Activated T-helper 17 cell treated with anti-CD3 and anti-CD28 coated beads, Interleukin-2, amount 50 U/mL, for 72 hours (primary cell): ENCODE measurements at regions not wholly inside any gene's neighbourhood (a gene's known extent, or its start where the extent isn't known, plus 50 kb on each side); places are given as distances from the start of the nearest gene placed in this dataset.

ENCODE experiments used
- ATAC-seq: fragments of 150-1000 bp; cut with Tn5 transposase; replicated peaks from 2 replicates; pipeline ENCODE4 v1.10.0; 2021; ENCODE audit warnings: mild to moderate bottlenecking, moderate library complexity
- H3K27ac Mint-ChIP-seq: one replicate; pipeline ENCODE4 v1.8.0; 2022; ENCODE audit warnings: mixed read lengths
- H3K27me3 Mint-ChIP-seq: one replicate; pipeline ENCODE4 v1.8.0; 2022; ENCODE audit warnings: mixed read lengths
- H3K36me3 Mint-ChIP-seq: one replicate; pipeline ENCODE4 v1.8.0; 2022; ENCODE audit warnings: low read depth, mild to moderate bottlenecking, mixed read lengths
- H3K4me1 Mint-ChIP-seq: one replicate; pipeline ENCODE4 v1.8.0; 2022; ENCODE audit warnings: mixed read lengths
- H3K4me3 Mint-ChIP-seq: one replicate; pipeline ENCODE4 v1.8.0; 2022; ENCODE audit warnings: mild to moderate bottlenecking, mixed read lengths
- H3K9me3 Mint-ChIP-seq: one replicate; pipeline ENCODE4 v1.8.0; 2022; ENCODE audit warnings: mixed read lengths

DNA sequence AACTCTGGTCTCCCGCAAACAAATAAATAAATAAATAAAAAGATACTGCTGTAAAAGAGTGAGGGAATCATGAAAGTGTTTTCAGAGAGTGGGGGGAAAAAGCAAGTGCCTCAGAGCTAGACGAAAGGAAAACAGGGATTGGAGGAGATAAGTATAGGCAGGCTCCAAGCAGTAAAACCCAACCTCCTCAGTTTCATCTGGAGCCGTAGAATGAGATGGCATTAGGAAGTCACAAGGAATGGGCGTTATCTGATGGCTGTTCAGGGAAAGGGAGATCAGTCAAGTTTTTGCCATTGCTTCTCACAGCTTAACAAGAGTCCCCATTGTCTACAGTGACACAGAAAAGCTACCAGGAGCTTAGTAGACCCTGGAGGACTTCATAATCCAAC, 451.5 kb upstream of the PPP2R3A start:
- H3K9me3 Mint-ChIP-seq, result peaks cover 3% of the 10 kb centered on the region
- no peaks in the 10 kb centered on the region for H3K27me3 Mint-ChIP-seq
- no peak overlapping the region for H3K4me3 Mint-ChIP-seq
- no peak for ATAC-seq
- H3K27ac Mint-ChIP-seq, result no peak overlapping the region
- H3K36me3 Mint-ChIP-seq, result no peaks in the 10 kb centered on the region
- H3K4me1 Mint-ChIP-seq, result no peaks in the 10 kb centered on the region

DNA sequence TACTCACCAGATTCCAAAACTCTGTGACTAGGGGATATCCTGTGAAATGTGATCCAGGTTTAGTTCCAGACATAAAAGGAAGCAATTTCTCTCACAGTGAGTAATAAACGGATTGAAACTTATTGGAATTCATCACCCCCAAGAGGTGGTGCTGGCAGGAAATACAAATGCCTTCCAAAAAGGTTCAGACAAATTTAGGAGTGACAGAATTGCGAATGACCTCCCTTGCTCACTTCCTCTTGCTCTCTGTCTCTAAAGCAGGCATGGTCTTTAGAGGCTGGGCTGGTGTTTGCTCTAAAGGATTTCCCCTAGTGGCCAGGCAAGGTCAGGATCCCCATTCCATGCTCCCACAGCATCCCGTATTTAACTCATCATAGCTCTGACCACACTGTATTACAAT, 449.4 kb upstream of the PPP2R3A start:
- Mint-ChIP-seq H3K4me1 (no peaks in the 10 kb centered on the region), H3K36me3 (no peaks in the 10 kb centered on the region), H3K27me3 (peaks cover 7% of the 10 kb centered on the region), H3K9me3 (no peaks in the 10 kb centered on the region), H3K27ac (no peak overlapping the region), H3K4me3 (no peak overlapping the region)
- no peak for ATAC-seq

DNA sequence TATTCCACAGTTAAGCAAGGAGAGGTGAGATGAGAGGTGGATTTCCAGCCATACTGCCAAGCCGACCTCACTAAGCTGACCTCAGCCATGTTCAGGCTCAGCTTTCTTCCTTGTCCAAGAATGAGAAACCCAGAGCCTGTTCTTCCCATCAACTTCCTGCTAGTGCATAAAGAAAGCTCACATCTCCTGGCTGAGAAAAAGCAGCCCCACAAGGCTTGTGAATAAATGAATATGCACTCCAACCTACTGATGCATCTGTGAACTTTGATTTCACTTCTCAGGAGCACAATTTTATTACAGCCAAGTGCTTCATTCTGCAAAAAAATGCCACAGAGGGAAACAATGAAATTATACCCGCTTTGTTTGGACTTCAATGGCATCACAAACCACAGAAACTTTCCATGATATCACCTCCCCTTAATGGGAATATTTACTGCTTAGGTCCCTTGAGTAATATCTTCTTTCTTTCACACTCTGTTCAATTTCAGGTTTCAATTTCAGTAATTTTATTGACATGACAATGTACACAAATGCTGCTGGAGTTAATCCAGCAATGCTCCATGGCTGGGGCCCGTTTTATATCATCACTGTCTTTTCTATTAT, 437.0 kb upstream of the PPP2R3A start:
- Mint-ChIP-seq H3K27me3 (peaks cover 3% of the 10 kb centered on the region), H3K4me1 (no peaks in the 10 kb centered on the region), H3K27ac (no peak overlapping the region), H3K9me3 (peaks cover 7% of the 10 kb centered on the region), H3K36me3 (no peaks in the 10 kb centered on the region), H3K4me3 (no peak overlapping the region)
- ATAC-seq, result no peak

DNA sequence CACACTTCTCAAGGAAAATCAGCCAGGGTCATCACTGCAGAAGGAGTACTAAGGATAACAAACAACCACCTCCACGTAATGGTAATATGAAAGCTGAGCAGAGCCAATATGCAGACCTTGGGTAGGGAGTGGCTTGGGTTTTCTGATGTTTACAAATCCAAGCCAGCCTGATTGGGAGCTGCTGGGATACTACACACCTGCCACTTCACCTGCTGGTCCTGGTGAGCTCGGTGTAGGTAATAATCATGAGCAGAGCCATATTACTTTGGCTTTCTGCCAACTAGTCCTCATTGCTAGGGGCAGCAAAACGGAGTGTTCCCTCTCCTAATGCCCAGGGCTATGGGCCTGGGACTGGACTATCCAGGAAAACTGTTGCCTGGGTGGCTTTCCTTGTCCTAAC, 433.5 kb upstream of the PPP2R3A start:
- no peak overlapping the region for H3K4me3 Mint-ChIP-seq
- ATAC-seq, result no peak
- no peaks in the 10 kb centered on the region for H3K4me1 Mint-ChIP-seq
- no peak overlapping the region for H3K27ac Mint-ChIP-seq
- no peaks in the 10 kb centered on the region for H3K36me3 Mint-ChIP-seq
- peaks cover 17% of the 10 kb centered on the region for H3K9me3 Mint-ChIP-seq
- H3K27me3 Mint-ChIP-seq, result peaks cover 3% of the 10 kb centered on the region

DNA sequence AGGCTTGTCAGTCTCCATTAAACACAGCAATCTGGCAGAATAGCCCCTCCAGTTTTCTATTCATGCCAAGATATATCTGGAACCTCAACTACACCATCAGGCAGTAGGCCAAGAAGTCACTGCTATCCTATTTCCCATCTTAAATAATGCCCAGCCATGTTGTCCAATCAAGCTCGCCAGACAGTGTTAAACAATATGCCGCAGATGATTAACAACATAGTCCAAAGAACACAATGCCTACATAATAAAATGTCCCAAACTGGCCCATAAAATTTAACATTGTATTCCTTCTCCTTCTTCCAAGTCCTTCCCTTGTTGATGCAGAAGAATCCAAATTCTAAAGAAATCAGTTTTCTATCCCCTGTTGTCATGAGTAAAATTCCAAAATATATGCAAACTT, 427.4 kb upstream of the PPP2R3A start:
- no peak overlapping the region for H3K4me3 Mint-ChIP-seq
- H3K27ac Mint-ChIP-seq, result no peak overlapping the region
- H3K27me3 Mint-ChIP-seq, result no peaks in the 10 kb centered on the region
- H3K36me3 Mint-ChIP-seq, result no peaks in the 10 kb centered on the region
- H3K9me3 Mint-ChIP-seq, result peaks cover 10% of the 10 kb centered on the region
- no peaks in the 10 kb centered on the region for H3K4me1 Mint-ChIP-seq
- no peak for ATAC-seq

DNA sequence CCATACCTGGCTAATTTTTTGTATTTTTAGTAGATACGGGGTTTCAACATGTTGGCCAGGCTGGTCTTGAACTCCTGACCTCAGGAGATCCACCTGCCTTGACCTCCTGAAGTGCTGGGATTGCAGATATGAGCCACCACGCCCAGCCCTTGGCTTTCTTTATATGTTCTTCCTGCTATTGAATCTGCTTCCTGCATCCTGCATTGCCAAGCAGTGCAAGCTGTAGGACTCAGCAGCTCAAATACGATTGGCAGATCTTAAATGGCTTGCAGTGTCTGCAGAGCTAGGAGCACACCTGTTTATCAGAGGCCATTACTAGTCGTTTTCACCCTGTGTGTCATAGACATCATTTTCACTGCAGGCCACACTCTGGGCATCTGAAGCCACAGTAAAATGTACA, 426.2 kb upstream of the PPP2R3A start:
- no peaks in the 10 kb centered on the region for H3K36me3 Mint-ChIP-seq
- no peak overlapping the region for H3K27ac Mint-ChIP-seq
- H3K4me3 Mint-ChIP-seq, result no peak overlapping the region
- peaks cover 11% of the 10 kb centered on the region for H3K9me3 Mint-ChIP-seq
- H3K27me3 Mint-ChIP-seq, result no peaks in the 10 kb centered on the region
- no peak for ATAC-seq
- H3K4me1 Mint-ChIP-seq, result no peaks in the 10 kb centered on the region

DNA sequence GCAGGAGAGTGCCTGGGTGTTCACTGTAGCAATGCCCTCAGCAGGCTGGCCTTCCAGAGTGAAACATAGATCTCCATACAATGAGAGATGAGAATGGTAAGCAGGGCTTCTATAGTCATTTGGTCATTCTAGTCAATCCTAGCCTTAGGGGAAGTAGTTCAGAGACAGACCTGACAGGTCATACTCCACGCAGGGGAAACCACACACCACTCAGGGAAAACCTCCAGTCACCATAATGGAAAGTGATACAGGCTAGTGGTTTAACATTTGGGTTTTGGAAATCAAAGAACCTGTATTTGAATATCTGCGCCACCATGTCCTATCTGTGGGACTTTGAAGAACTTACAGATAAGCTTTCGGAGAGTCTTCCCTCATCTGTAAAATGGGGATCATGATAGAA, 425.7 kb upstream of the PPP2R3A start:
- ATAC-seq, result no peak
- peaks cover 8% of the 10 kb centered on the region for H3K9me3 Mint-ChIP-seq
- no peak overlapping the region for H3K27ac Mint-ChIP-seq
- H3K4me3 Mint-ChIP-seq, result no peak overlapping the region
- H3K36me3 Mint-ChIP-seq, result no peaks in the 10 kb centered on the region
- no peaks in the 10 kb centered on the region for H3K4me1 Mint-ChIP-seq
- H3K27me3 Mint-ChIP-seq, result no peaks in the 10 kb centered on the region

DNA sequence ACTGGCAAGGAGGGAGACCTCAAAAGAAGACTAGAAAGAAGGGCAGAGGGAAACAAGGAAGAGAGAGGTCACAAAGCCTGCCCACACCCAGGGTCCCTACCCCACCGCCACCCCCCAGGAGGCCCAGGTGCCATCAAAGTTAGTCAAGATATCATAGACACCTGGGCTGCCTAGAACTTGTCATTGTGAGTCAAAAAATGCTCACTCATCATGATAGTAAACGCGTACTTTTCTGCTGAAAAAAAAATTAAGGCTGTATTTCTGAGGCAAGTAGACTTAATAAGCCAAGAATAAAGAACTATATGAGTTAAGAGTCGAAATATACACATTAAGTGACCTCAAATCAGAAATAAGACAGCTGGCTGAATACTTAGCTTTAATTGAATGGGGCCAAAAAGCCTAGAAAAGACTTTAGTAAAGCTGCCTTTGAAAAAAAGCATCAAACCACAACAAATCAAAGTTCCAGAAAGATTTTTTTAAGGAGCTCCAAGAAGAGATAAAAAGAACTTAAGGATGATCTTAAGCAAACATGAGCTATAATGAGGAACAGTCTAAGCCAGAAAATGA, 415.5 kb upstream of the PPP2R3A start:
- H3K4me3 Mint-ChIP-seq, result no peak overlapping the region
- H3K27ac Mint-ChIP-seq, result no peak overlapping the region
- peaks cover 3% of the 10 kb centered on the region for H3K27me3 Mint-ChIP-seq
- H3K36me3 Mint-ChIP-seq, result no peaks in the 10 kb centered on the region
- H3K4me1 Mint-ChIP-seq, result no peaks in the 10 kb centered on the region
- ATAC-seq, result no peak
- H3K9me3 Mint-ChIP-seq, result no peaks in the 10 kb centered on the region

DNA sequence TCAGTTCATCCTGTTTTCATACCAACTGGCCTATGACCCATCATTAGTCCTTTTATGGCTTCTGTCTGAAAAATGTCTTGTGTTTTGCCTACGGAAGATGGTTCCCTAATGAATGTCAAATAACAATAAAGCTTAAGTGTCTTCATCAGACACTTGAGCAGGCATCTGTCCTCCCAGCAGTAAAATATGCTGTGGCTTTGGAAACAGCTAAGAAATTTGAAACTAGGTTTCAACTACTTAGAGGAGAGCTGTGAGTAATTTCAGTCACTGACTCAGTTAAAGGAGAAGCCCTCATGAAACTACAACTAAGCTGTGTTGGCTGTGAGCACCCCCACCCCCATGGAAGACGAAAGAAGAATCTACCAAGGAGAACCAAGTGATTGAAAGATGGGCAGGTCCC, 409.4 kb upstream of the PPP2R3A start:
- Mint-ChIP-seq H3K27ac (no peak overlapping the region), H3K4me1 (no peaks in the 10 kb centered on the region), H3K4me3 (no peak overlapping the region), H3K27me3 (no peaks in the 10 kb centered on the region), H3K9me3 (no peaks in the 10 kb centered on the region), H3K36me3 (no peaks in the 10 kb centered on the region)
- ATAC-seq, result no peak

DNA sequence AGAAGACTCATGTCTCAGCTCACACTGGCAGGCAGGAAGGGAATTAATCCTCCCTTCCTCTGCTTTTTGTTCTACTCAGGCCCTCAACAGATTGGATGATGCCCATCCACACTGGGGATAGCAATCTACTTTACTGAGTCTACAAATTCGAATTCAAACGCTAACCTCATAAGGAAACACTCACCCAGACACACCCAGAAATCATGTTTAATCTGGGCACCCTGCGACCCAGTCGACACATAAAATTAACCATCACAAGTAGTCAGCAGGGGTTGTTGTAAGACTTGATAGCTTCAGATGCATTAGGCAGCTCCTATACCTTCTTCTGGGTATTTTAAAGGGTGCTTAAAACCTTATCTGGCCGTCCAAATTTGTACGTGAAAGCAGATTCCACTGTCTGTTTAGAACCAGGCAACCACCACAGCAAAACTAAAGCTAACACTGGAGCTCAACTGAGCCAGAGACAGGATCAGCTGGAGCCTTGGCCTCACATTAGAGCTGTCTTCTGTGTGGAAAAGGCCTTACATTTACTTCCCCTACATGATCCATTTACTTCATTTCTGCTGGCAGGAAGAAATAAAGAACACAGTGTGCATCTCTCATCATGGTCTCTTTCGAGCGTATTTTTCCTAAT, 407.3 kb upstream of the PPP2R3A start:
- Mint-ChIP-seq H3K27me3 (no peaks in the 10 kb centered on the region), H3K27ac (no peak overlapping the region), H3K9me3 (no peaks in the 10 kb centered on the region), H3K4me3 (no peak overlapping the region), H3K36me3 (no peaks in the 10 kb centered on the region), H3K4me1 (no peaks in the 10 kb centered on the region)
- no peak for ATAC-seq

DNA sequence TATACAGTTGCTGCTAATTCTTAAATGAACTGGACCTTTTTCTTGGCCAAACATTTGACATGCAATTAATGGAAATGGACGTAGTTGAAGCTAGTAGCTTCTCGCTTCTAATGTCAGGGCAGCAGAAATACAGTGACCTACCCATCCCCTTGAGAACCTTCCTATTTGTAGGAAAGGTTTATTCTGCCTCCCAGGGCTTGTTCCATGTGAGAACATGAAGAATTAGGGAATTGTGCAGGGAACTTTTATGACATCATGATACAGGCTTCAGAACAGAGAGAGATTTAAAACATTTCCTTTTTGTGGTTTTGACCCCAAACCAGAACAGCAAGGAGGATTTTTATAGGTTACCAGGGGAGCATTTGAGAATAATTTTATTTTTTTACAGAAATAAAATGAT, 406.6 kb upstream of the PPP2R3A start:
- no peaks in the 10 kb centered on the region for H3K9me3 Mint-ChIP-seq
- no peaks in the 10 kb centered on the region for H3K4me1 Mint-ChIP-seq
- no peak overlapping the region for H3K27ac Mint-ChIP-seq
- no peaks in the 10 kb centered on the region for H3K27me3 Mint-ChIP-seq
- no peak for ATAC-seq
- H3K4me3 Mint-ChIP-seq, result no peak overlapping the region
- no peaks in the 10 kb centered on the region for H3K36me3 Mint-ChIP-seq

DNA sequence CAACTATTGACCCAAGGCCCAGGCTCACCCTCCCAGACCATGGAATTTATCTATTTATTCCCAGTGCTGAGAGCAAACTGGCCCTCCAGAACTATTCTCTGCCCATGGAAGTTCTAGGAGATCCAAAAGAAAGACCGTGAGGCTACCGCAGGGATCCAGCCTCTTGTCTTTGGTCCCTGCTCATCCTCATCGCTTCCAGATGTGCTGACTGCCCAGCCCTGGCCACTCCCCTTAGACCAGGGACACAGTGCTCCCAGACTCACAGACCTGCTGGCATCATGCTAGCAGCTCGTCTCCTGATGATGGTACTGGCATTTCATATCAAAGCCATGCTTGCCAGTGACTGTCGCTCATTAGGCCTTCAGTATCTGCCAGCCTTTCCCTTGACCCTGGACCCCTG, 405.7 kb upstream of the PPP2R3A start:
- no peak for ATAC-seq
- H3K4me3 Mint-ChIP-seq, result no peak overlapping the region
- H3K36me3 Mint-ChIP-seq, result no peaks in the 10 kb centered on the region
- no peaks in the 10 kb centered on the region for H3K27me3 Mint-ChIP-seq
- no peaks in the 10 kb centered on the region for H3K9me3 Mint-ChIP-seq
- H3K4me1 Mint-ChIP-seq, result no peaks in the 10 kb centered on the region
- no peak overlapping the region for H3K27ac Mint-ChIP-seq

DNA sequence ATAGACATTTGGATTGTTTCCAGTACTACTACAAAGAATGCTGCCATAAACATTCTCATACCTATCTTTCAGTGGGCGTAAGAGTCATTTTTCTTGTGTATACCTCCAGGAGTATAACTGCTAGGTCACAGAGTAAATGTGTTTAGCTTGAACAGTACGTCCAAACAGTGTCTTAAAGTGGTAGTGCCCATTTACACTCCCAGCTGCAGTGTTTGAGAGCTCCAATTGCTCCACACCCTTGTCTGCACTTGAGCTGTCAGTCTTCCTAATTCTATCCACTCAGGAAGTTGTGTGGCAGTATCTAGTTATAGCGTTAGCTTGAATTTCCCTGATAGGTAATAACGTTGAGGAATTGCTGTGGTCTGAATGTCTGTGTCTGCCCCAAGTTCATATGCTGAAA, 404.7 kb upstream of the PPP2R3A start:
- Mint-ChIP-seq H3K4me3 (no peak overlapping the region), H3K4me1 (no peaks in the 10 kb centered on the region), H3K36me3 (no peaks in the 10 kb centered on the region), H3K27me3 (no peaks in the 10 kb centered on the region), H3K27ac (no peak overlapping the region), H3K9me3 (no peaks in the 10 kb centered on the region)
- no peak for ATAC-seq

DNA sequence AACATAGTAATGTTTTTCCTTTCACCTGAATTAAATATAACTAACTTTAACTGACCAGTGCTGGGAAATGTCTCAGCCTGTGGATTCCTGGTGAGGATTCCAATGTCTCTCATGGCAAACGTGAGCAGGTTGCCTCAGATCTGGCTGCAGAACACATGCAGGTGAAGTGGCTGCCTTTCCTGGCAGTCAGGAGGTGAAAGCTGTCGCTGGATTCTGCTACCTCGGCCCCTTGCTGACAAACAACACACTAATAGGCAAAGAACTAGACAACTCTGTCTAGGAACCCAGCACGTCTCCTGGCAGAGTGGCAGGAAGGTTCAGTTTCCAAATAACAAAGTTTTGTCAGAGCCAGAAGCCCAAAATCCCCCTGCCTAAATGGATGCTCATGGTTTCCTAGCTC, 400.8 kb upstream of the PPP2R3A start:
- no peak overlapping the region for H3K27ac Mint-ChIP-seq
- H3K4me1 Mint-ChIP-seq, result no peaks in the 10 kb centered on the region
- H3K27me3 Mint-ChIP-seq, result no peaks in the 10 kb centered on the region
- H3K36me3 Mint-ChIP-seq, result no peaks in the 10 kb centered on the region
- H3K9me3 Mint-ChIP-seq, result peaks cover 4% of the 10 kb centered on the region
- no peak for ATAC-seq
- H3K4me3 Mint-ChIP-seq, result no peak overlapping the region

DNA sequence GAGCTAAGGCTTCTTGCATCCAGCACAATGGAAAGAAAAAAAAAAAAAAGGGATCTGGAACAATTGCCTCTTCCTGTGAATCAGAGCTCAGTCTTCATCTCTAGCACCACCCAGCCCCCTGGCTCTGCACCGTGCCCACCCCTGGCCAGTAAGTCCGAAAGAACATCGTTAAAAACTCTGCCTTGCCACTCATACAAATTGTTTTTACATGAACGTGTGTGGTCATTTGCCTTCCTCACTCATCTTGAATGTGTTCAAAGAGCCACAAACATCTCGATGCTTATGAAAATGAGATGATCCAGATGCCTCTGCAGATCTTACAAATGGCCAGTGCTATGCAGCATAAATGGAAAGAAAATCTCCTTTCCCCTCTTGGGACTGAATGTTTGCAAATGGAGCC, 400.0 kb upstream of the PPP2R3A start:
- Mint-ChIP-seq H3K36me3 (no peaks in the 10 kb centered on the region), H3K27ac (no peak overlapping the region), H3K9me3 (peaks cover 4% of the 10 kb centered on the region)

More for the DNA sequence above, 400.0 kb upstream of the PPP2R3A start:
- no peak overlapping the region for H3K4me3 Mint-ChIP-seq
- no peaks in the 10 kb centered on the region for H3K4me1 Mint-ChIP-seq
- ATAC-seq, result no peak
- H3K27me3 Mint-ChIP-seq, result no peaks in the 10 kb centered on the region
